VCaP (cell line): ENCODE measurements at regions not wholly inside any gene's neighbourhood (a gene's known extent, or its start where the extent isn't known, plus 50 kb on each side); places are given as distances from the start of the nearest gene placed in this dataset.

ENCODE experiments used
- H3K27ac ChIP-seq: fragments of 450-650 bp; 2 replicates; pipeline ENCODE4 v1.5.1; 2017
- CTCF ChIP-seq: fragments of 450-650 bp; conservative IDR thresholded peaks from 2 replicates; pipeline ENCODE4 v1.5.1; 2017; ENCODE audit warnings: mild to moderate bottlenecking, moderate library complexity

- no peak for TF ChIP-seq CTCF
- no peak overlapping the region for H3K27ac ChIP-seq
These were observed 419.0 kb upstream of the LRRC7 start for GRCh38 chr1:69148731-69149130.

- TF ChIP-seq CTCF = no peak
- no peak overlapping the region for H3K27ac ChIP-seq
These were observed 410.5 kb upstream of the LRRC7 start for GRCh38 chr1:69157046-69157756.

GRCh38 chr1:69163241-69163640 is 404.5 kb upstream of the LRRC7 start:
- no peak for TF ChIP-seq CTCF
- no peak overlapping the region for H3K27ac ChIP-seq

- TF ChIP-seq CTCF = no peak
- no peak overlapping the region for H3K27ac ChIP-seq
These were observed 403.9 kb upstream of the LRRC7 start for GRCh38 chr1:69163779-69164178.

GRCh38 chr1:69167876-69168275 is 399.8 kb upstream of the LRRC7 start:
- no peak for TF ChIP-seq CTCF
- H3K27ac ChIP-seq = no peak overlapping the region

- no peak overlapping the region for H3K27ac ChIP-seq
- no peak for TF ChIP-seq CTCF
These were observed 396.5 kb upstream of the LRRC7 start for GRCh38 chr1:69171248-69171647.

- H3K27ac ChIP-seq = no peak overlapping the region
- TF ChIP-seq CTCF = no peak
These were observed 395.4 kb upstream of the LRRC7 start for GRCh38 chr1:69172003-69173000.
